ENCODE measurements at regions not wholly inside any gene's neighbourhood (a gene's known extent, or its start where the extent isn't known, plus 50 kb on each side); places are given as distances from the start of the nearest gene placed in this dataset.

- in situ Hi-C loops (cut with HindIII; ENCODE audit: low sequenced_read_pairs), result no loop called here
- TF ChIP-seq CTCF (IDR thresholded peaks at IDR 0.05; ENCODE audit: low read depth, low read length), result no peak
- no peak overlapping the region for H3K4me3 ChIP-seq (ENCODE audit: low read depth, low read length)
- no peak for DNase-seq (ENCODE audit: low read depth, low spot score)
Observed at GRCh38 chr20:48006036-48006833, 221.0 kb upstream of the SULF2 start.

GRCh38 chr20:48003021-48003420 lies 217.7 kb upstream of the SULF2 start:
- in situ Hi-C loops (cut with HindIII; ENCODE audit: low sequenced_read_pairs), result no loop called here
- no peak overlapping the region for H3K4me3 ChIP-seq (ENCODE audit: low read depth, low read length)
- TF ChIP-seq CTCF (IDR thresholded peaks at IDR 0.05; ENCODE audit: low read depth, low read length), result no peak

GRCh38 chr20:48002517-48002970 lies 217.3 kb upstream of the SULF2 start:
- no peak for DNase-seq (ENCODE audit: low read depth, low spot score)
- in situ Hi-C loops (cut with HindIII; ENCODE audit: low sequenced_read_pairs), result no loop called here
- H3K4me3 ChIP-seq (ENCODE audit: low read depth, low read length), result no peak overlapping the region
- no peak for TF ChIP-seq CTCF (IDR thresholded peaks at IDR 0.05; ENCODE audit: low read depth, low read length)

More at GRCh38 chr20:48003021-48003420, 217.7 kb upstream of the SULF2 start:
- DNase-seq (ENCODE audit: low read depth, low spot score), result no peak

- no peak for DNase-seq (ENCODE audit: low read depth, low spot score)
- no peak for TF ChIP-seq CTCF (IDR thresholded peaks at IDR 0.05; ENCODE audit: low read depth, low read length)
- in situ Hi-C loops (cut with HindIII; ENCODE audit: low sequenced_read_pairs), result no loop called here
- no peak overlapping the region for H3K4me3 ChIP-seq (ENCODE audit: low read depth, low read length)
Observed at GRCh38 chr20:47999166-47999565, 213.9 kb upstream of the SULF2 start.

GRCh38 chr20:47998736-47999135 lies 213.5 kb upstream of the SULF2 start:
- in situ Hi-C loops (cut with HindIII; ENCODE audit: low sequenced_read_pairs), result no loop called here
- no peak for DNase-seq (ENCODE audit: low read depth, low spot score)
- H3K4me3 ChIP-seq (ENCODE audit: low read depth, low read length), result no peak overlapping the region
- no peak for TF ChIP-seq CTCF (IDR thresholded peaks at IDR 0.05; ENCODE audit: low read depth, low read length)

GRCh38 chr20:47995661-47996060 lies 210.4 kb upstream of the SULF2 start:
- TF ChIP-seq CTCF (IDR thresholded peaks at IDR 0.05; ENCODE audit: low read depth, low read length), result no peak
- H3K4me3 ChIP-seq (ENCODE audit: low read depth, low read length), result no peak overlapping the region
- DNase-seq (ENCODE audit: low read depth, low spot score), result no peak
- in situ Hi-C loops (cut with HindIII; ENCODE audit: low sequenced_read_pairs), result no loop called here
